ENCODE measurements at regions not wholly inside any gene's neighbourhood (a gene's known extent, or its start where the extent isn't known, plus 50 kb on each side); places are given as distances from the start of the nearest gene placed in this dataset.

DNA sequence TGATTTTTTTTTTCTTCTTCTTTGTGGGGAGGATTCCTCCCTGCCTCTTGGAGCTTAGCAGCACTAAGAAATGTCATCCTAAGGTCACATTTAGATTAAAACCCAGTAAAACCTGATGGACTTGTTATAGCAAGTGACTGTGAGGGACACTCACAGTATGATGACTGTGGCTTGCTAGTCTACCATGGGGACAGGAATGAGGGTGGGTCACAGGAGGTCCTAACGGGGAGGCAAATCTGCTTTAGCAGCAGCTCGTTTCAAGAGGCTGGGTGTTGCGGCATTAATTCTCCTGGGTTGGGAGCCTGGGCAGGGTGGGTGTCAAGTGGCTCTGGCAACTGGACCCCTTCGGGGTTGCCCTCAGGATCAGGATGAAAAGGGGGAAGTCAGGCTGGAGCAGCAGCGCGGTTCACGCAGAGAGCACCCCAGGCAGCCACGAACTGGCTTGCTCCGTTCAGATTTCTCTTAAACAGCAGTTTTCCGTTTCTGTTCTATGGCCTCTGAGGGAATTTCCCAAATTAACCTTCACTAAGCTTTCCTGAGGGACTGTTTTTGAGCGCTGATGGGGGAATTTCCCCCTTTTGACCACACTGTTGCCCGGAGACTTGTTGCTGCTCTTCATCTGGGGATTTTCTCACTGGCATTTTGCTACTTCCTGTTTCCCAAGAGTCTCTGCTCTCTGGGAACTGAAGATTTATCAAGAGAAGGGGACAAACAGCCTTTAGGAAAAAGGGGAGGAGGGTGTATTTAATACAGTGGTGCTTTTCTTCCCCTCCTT is 59.8 kb upstream of the PELI1 start:
- Histone ChIP-seq H3K27ac (replicated peaks; ENCODE audit: low read length) (no peak overlapping the region), H2AK5ac (ENCODE audit: low read depth, low read length) (no peak overlapping the region)

DNA sequence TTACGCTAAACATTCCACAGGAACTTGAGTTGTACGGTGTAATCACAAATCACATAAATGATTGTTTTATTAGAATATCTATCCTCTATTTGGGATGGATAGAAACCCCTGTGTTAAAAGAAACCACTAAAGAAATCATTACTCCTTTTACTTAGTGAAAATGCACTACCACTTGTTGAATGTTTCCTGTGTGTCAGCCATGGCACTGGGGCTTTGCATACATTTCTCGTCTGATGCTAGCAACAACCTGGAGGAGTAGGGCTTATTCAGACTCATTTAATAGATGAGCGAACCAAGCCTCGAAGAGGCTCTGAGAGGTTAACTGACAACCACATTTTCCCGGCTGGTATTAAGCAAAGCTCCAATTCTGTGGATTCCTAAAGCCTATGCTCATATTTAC is 60.5 kb upstream of the PELI1 start:
- H3K4me1 ChIP-seq (ENCODE audit: control insufficient read depth in 2 of 2, insufficient read depth in 1 of 2, low read depth in 1 of 2, low read length in 2 of 2) = peaks cover 4 to 25% of the 10 kb centered on the region in 2 donors
- peak overlapping the region; percentile 82 for H2AFZ ChIP-seq (ENCODE audit: low read length)
- H2BK120ac ChIP-seq (ENCODE audit: low read depth, low read length) = no peak overlapping the region
- no peak overlapping the region for H2BK12ac ChIP-seq (ENCODE audit: low read length)
- H2BK15ac ChIP-seq (ENCODE audit: low read length) = no peak overlapping the region
- H3K9ac ChIP-seq (ENCODE audit: low read depth, low read length, poor library complexity) = no peak overlapping the region
- no peaks in the 10 kb centered on the region for H3K27me3 ChIP-seq (ENCODE audit: control insufficient read depth in 3 of 3, insufficient read depth in 3 of 3, low read depth in 1 of 3, low read length in 3 of 3)
- H3K36me3 ChIP-seq (replicated peaks in 1 of 2; ENCODE audit: control insufficient read depth in 2 of 2, insufficient read depth in 2 of 2, low read length in 2 of 2) = no peaks in the 10 kb centered on the region
- H3K4ac ChIP-seq (ENCODE audit: low read length) = no peak overlapping the region
- H3K23ac ChIP-seq (ENCODE audit: low read depth, low read length, poor library complexity) = no peak overlapping the region
- H3K79me1 ChIP-seq (ENCODE audit: low read depth, low read length) = no peaks in the 10 kb centered on the region
- no peak overlapping the region for H3K4me2 ChIP-seq (ENCODE audit: insufficient read depth, low read length, poor library complexity, severe bottlenecking)
- H2AK5ac ChIP-seq (ENCODE audit: low read depth, low read length) = no peak overlapping the region
- no peak for DNase-seq (ENCODE audit: low spot score)
- H4K8ac ChIP-seq (ENCODE audit: low read depth, low read length) = no peak overlapping the region
- no peak overlapping the region for H2BK5ac ChIP-seq (ENCODE audit: low read length)
- H3K27ac ChIP-seq (replicated peaks; ENCODE audit: low read length) = no peak overlapping the region
- no CpG with 5 or more reads among the region's 6 CpGs for WGBS, 2 donors (ENCODE audit: extremely low coverage in 2 of 2, insufficient read length in 2 of 2, insufficient replicate concordance in 1 of 2)
- H3K18ac ChIP-seq (ENCODE audit: low read length) = no peak overlapping the region
- H4K91ac ChIP-seq (ENCODE audit: low read depth, low read length, poor library complexity) = no peak overlapping the region
- no peak overlapping the region for H3K14ac ChIP-seq (ENCODE audit: low read length)
- H3K4me3 ChIP-seq (ENCODE audit: low read length in 2 of 2) = no peak overlapping the region
- H3K9me3 ChIP-seq (replicated peaks in 1 of 2; ENCODE audit: control insufficient read depth in 2 of 2, insufficient read depth in 1 of 2, low read depth in 1 of 2, low read length in 2 of 2) = no peaks in the 10 kb centered on the region

More for the DNA sequence above, 59.8 kb upstream of the PELI1 start:
- H3K4me1 ChIP-seq (ENCODE audit: control insufficient read depth in 2 of 2, insufficient read depth in 1 of 2, low read depth in 1 of 2, low read length in 2 of 2) = peaks cover 4 to 25% of the 10 kb centered on the region in 2 donors
- no peaks in the 10 kb centered on the region for H3K79me1 ChIP-seq (ENCODE audit: low read depth, low read length)
- H3K23ac ChIP-seq (ENCODE audit: low read depth, low read length, poor library complexity) = no peak overlapping the region
- no peak overlapping the region for H2BK5ac ChIP-seq (ENCODE audit: low read length)
- H3K4ac ChIP-seq (ENCODE audit: low read length) = no peak overlapping the region
- no peak overlapping the region for H3K4me2 ChIP-seq (ENCODE audit: insufficient read depth, low read length, poor library complexity, severe bottlenecking)
- H2BK15ac ChIP-seq (ENCODE audit: low read length) = peak overlapping the region; percentile 33
- H3K27me3 ChIP-seq (ENCODE audit: control insufficient read depth in 3 of 3, insufficient read depth in 3 of 3, low read depth in 1 of 3, low read length in 3 of 3) = no peaks in the 10 kb centered on the region
- no peaks in the 10 kb centered on the region for H3K9me3 ChIP-seq (replicated peaks in 1 of 2; ENCODE audit: control insufficient read depth in 2 of 2, insufficient read depth in 1 of 2, low read depth in 1 of 2, low read length in 2 of 2)
- H3K18ac ChIP-seq (ENCODE audit: low read length) = peak overlapping the region; percentile 42
- H3K36me3 ChIP-seq (replicated peaks in 1 of 2; ENCODE audit: control insufficient read depth in 2 of 2, insufficient read depth in 2 of 2, low read length in 2 of 2) = no peaks in the 10 kb centered on the region
- no peak overlapping the region for H3K4me3 ChIP-seq (ENCODE audit: low read length in 2 of 2)
- no peak overlapping the region for H2BK120ac ChIP-seq (ENCODE audit: low read depth, low read length)
- H2AFZ ChIP-seq (ENCODE audit: low read length) = peak overlapping the region; percentile 82
- no peak overlapping the region for H4K91ac ChIP-seq (ENCODE audit: low read depth, low read length, poor library complexity)
- no peak overlapping the region for H3K9ac ChIP-seq (ENCODE audit: low read depth, low read length, poor library complexity)
- no peak overlapping the region for H3K14ac ChIP-seq (ENCODE audit: low read length)
- no peak for DNase-seq (ENCODE audit: low spot score)
- WGBS, 2 donors (ENCODE audit: extremely low coverage in 2 of 2, insufficient read length in 2 of 2, insufficient replicate concordance in 1 of 2) = no CpG with 5 or more reads among the region's 12 CpGs
- H4K8ac ChIP-seq (ENCODE audit: low read depth, low read length) = no peak overlapping the region
- H2BK12ac ChIP-seq (ENCODE audit: low read length) = no peak overlapping the region

GRCh38 chr2:64205415-64205814 is 61.2 kb upstream of the PELI1 start:
- no peaks in the 10 kb centered on the region for H3K79me1 ChIP-seq (ENCODE audit: low read depth, low read length)
- no peak overlapping the region for H3K18ac ChIP-seq (ENCODE audit: low read length)
- no peak overlapping the region for H2BK12ac ChIP-seq (ENCODE audit: low read length)
- H3K23ac ChIP-seq (ENCODE audit: low read depth, low read length, poor library complexity) = no peak overlapping the region
- H2BK5ac ChIP-seq (ENCODE audit: low read length) = no peak overlapping the region
- WGBS, 2 donors (ENCODE audit: extremely low coverage in 2 of 2, insufficient read length in 2 of 2, insufficient replicate concordance in 1 of 2) = no CpG with 5 or more reads among the region's 2 CpGs
- H3K9ac ChIP-seq (ENCODE audit: low read depth, low read length, poor library complexity) = no peak overlapping the region
- no peaks in the 10 kb centered on the region for H3K27me3 ChIP-seq (ENCODE audit: control insufficient read depth in 3 of 3, insufficient read depth in 3 of 3, low read depth in 1 of 3, low read length in 3 of 3)
- no peak overlapping the region for H2BK120ac ChIP-seq (ENCODE audit: low read depth, low read length)
- H3K36me3 ChIP-seq (replicated peaks in 1 of 2; ENCODE audit: control insufficient read depth in 2 of 2, insufficient read depth in 2 of 2, low read length in 2 of 2) = no peaks in the 10 kb centered on the region
- no peak overlapping the region for H3K4me3 ChIP-seq (ENCODE audit: low read length in 2 of 2)
- no peak for DNase-seq (ENCODE audit: low spot score)
- no peak overlapping the region for H3K4me2 ChIP-seq (ENCODE audit: insufficient read depth, low read length, poor library complexity, severe bottlenecking)
- H3K4ac ChIP-seq (ENCODE audit: low read length) = no peak overlapping the region
- H4K8ac ChIP-seq (ENCODE audit: low read depth, low read length) = no peak overlapping the region
- no peak overlapping the region for H2AK5ac ChIP-seq (ENCODE audit: low read depth, low read length)
- H3K4me1 ChIP-seq (ENCODE audit: control insufficient read depth in 2 of 2, insufficient read depth in 1 of 2, low read depth in 1 of 2, low read length in 2 of 2) = peaks cover 4 to 25% of the 10 kb centered on the region in 2 donors
- H3K14ac ChIP-seq (ENCODE audit: low read length) = no peak overlapping the region
- H4K91ac ChIP-seq (ENCODE audit: low read depth, low read length, poor library complexity) = no peak overlapping the region
- no peak overlapping the region for H3K27ac ChIP-seq (replicated peaks; ENCODE audit: low read length)
- no peak overlapping the region for H2AFZ ChIP-seq (ENCODE audit: low read length)
- no peak overlapping the region for H2BK15ac ChIP-seq (ENCODE audit: low read length)
- H3K9me3 ChIP-seq (replicated peaks in 1 of 2; ENCODE audit: control insufficient read depth in 2 of 2, insufficient read depth in 1 of 2, low read depth in 1 of 2, low read length in 2 of 2) = no peaks in the 10 kb centered on the region

DNA sequence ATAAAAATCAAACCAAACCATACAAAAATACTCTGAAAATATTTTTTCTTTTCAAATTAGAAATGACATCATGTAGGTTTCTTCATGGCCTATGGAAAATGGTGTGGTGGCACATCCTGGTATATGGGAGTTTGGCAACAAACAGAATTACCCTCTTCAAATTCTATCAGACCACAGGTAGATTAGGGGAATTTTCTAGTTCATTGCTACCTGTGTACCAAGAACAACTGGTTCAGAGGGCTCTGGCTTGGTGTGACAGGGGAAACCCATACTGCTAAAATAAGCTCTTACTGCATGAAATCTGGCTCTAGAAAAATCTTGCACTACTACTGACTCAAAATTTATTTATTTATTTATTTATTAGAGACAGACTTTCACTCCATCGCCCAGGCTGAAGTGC is 63.4 kb upstream of the PELI1 start:
- Histone ChIP-seq H2BK120ac (ENCODE audit: low read depth, low read length) (no peak overlapping the region), H3K79me1 (ENCODE audit: low read depth, low read length) (no peaks in the 10 kb centered on the region), H3K14ac (ENCODE audit: low read length) (no peak overlapping the region), H3K4ac (ENCODE audit: low read length) (no peak overlapping the region), H2BK15ac (ENCODE audit: low read length) (no peak overlapping the region), H2AFZ (ENCODE audit: low read length) (no peak overlapping the region), H4K8ac (ENCODE audit: low read depth, low read length) (no peak overlapping the region), H3K18ac (ENCODE audit: low read length) (no peak overlapping the region), H2AK5ac (ENCODE audit: low read depth, low read length) (no peak overlapping the region), H3K4me3 (ENCODE audit: low read length in 2 of 2) (no peak overlapping the region), H3K9ac (ENCODE audit: low read depth, low read length, poor library complexity) (no peak overlapping the region), H3K27ac (replicated peaks; ENCODE audit: low read length) (no peak overlapping the region), H4K91ac (ENCODE audit: low read depth, low read length, poor library complexity) (no peak overlapping the region), H2BK12ac (ENCODE audit: low read length) (no peak overlapping the region), H3K4me1 (ENCODE audit: control insufficient read depth in 2 of 2, insufficient read depth in 1 of 2, low read depth in 1 of 2, low read length in 2 of 2) (peaks cover 4 to 19% of the 10 kb centered on the region in 2 donors), H3K23ac (ENCODE audit: low read depth, low read length, poor library complexity) (no peak overlapping the region), H2BK5ac (ENCODE audit: low read length) (no peak overlapping the region), H3K9me3 (replicated peaks in 1 of 2; ENCODE audit: control insufficient read depth in 2 of 2, insufficient read depth in 1 of 2, low read depth in 1 of 2, low read length in 2 of 2) (no peaks in the 10 kb centered on the region), H3K4me2 (ENCODE audit: insufficient read depth, low read length, poor library complexity, severe bottlenecking) (no peak overlapping the region), H3K36me3 (replicated peaks in 1 of 2; ENCODE audit: control insufficient read depth in 2 of 2, insufficient read depth in 2 of 2, low read length in 2 of 2) (no peaks in the 10 kb centered on the region), H3K27me3 (ENCODE audit: control insufficient read depth in 3 of 3, insufficient read depth in 3 of 3, low read depth in 1 of 3, low read length in 3 of 3) (no peaks in the 10 kb centered on the region)
- WGBS, 2 donors (ENCODE audit: extremely low coverage in 2 of 2, insufficient read length in 2 of 2, insufficient replicate concordance in 1 of 2) = no CpG with 5 or more reads among the region's 1 CpG
- DNase-seq (ENCODE audit: low spot score) = no peak

Data from neuronal stem cell (in vitro differentiated cells).